Mesenchymal stem cell (in vitro differentiated cells and primary cell): ENCODE measurements at regions not wholly inside any gene's neighbourhood (a gene's known extent, or its start where the extent isn't known, plus 50 kb on each side); places are given as distances from the start of the nearest gene placed in this dataset.

Source experiments
- DNase-seq: peaks from one replicate; pipeline ENCODE4 v3.0.0-alpha.2; 2013
- H2AFZ ChIP-seq: one replicate; pipeline ENCODE4 v1.6.1; 2013; ENCODE audit warnings: low read depth, mild to moderate bottlenecking, control low read depth, inconsistent platforms, low read length, moderate library complexity
- H2AK5ac ChIP-seq: 2 replicates; pipeline ENCODE4 v1.6.1; 2013; ENCODE audit warnings: low read length, moderate library complexity, mild to moderate bottlenecking, inconsistent platforms; ENCODE audit not compliant: severe bottlenecking
- H2BK120ac ChIP-seq: one replicate; pipeline ENCODE4 v1.6.1; 2013; ENCODE audit warnings: low read depth, mild to moderate bottlenecking, inconsistent platforms, low read length, moderate library complexity
- H2BK12ac ChIP-seq, 2 experiments: one replicate each; pipeline ENCODE4 v1.6.1; 2013; ENCODE audit warnings: inconsistent platforms in 2 of 2, low read length in 2 of 2, mild to moderate bottlenecking in 2 of 2, moderate library complexity in 2 of 2, control low read depth in 1 of 2
- H2BK15ac ChIP-seq: one replicate; pipeline ENCODE4 v1.6.1; 2013; ENCODE audit warnings: mild to moderate bottlenecking, low read depth, inconsistent platforms; ENCODE audit not compliant: poor library complexity, severe bottlenecking
- H2BK5ac ChIP-seq: 2 replicates; pipeline ENCODE4 v1.6.1; 2013; ENCODE audit warnings: low read depth, mild to moderate bottlenecking, low read length, control low read depth, inconsistent platforms; ENCODE audit not compliant: poor library complexity, severe bottlenecking
- H3K14ac ChIP-seq, 2 experiments: one replicate each; pipeline ENCODE4 v1.6.1; 2013; ENCODE audit warnings: inconsistent platforms in 2 of 2, low read length in 2 of 2, control low read depth in 1 of 2, mild to moderate bottlenecking in 1 of 2, moderate library complexity in 1 of 2
- H3K18ac ChIP-seq, 2 experiments: one replicate each; pipeline ENCODE4 v1.6.1; 2013; ENCODE audit warnings: inconsistent platforms in 2 of 2, low read length in 2 of 2, control low read depth in 1 of 2, low read depth in 1 of 2, mild to moderate bottlenecking in 1 of 2
- H3K23ac ChIP-seq, 2 experiments: one replicate each; pipeline ENCODE4 v1.6.1; 2013; ENCODE audit warnings: inconsistent platforms in 2 of 2, low read length in 2 of 2, mild to moderate bottlenecking in 2 of 2, moderate library complexity in 2 of 2, control low read depth in 1 of 2
- H3K27ac ChIP-seq: 2 replicates; pipeline ENCODE4 v1.5.1; 2013; ENCODE audit warnings: mild to moderate bottlenecking, moderate library complexity, low read length, control low read depth, inconsistent platforms; ENCODE audit not compliant: poor library complexity, severe bottlenecking
- H3K27me3 ChIP-seq, 2 experiments: 2 replicates each; pipeline versions ENCODE4 v1.6.1 to v1.7.0; 2013; ENCODE audit warnings: low read length in 2 of 2, mild to moderate bottlenecking in 2 of 2, moderate library complexity in 2 of 2, control low read depth in 1 of 2, inconsistent platforms in 1 of 2; ENCODE audit not compliant: control insufficient read depth in 1 of 2, insufficient read depth in 1 of 2
- H3K36me3 ChIP-seq, 2 experiments: 2 replicates each; pipeline versions ENCODE4 v1.6.1 to v1.7.0; 2013; ENCODE audit warnings: low read length in 2 of 2, control low read depth in 1 of 2, inconsistent platforms in 1 of 2, low read depth in 1 of 2, mild to moderate bottlenecking in 1 of 2; ENCODE audit not compliant: insufficient read depth in 2 of 2, control insufficient read depth in 1 of 2
- H3K4ac ChIP-seq, 2 experiments: one replicate each; pipeline ENCODE4 v1.6.1; 2013; ENCODE audit warnings: inconsistent platforms in 2 of 2, low read length in 2 of 2, mild to moderate bottlenecking in 2 of 2, moderate library complexity in 2 of 2, control low read depth in 1 of 2, low read depth in 1 of 2
- H3K4me1 ChIP-seq: 2 replicates; pipeline ENCODE4 v1.6.1; 2013; ENCODE audit warnings: low read depth, low read length, control low read depth; ENCODE audit not compliant: control insufficient read depth, insufficient read depth
- H3K4me2 ChIP-seq: 2 replicates; pipeline ENCODE4 v1.6.1; 2013; ENCODE audit warnings: low read length, mild to moderate bottlenecking, inconsistent platforms; ENCODE audit not compliant: poor library complexity, severe bottlenecking
- H3K4me3 ChIP-seq, 2 experiments: 2 replicates each; pipeline versions ENCODE4 v1.5.1 to v1.7.0; 2013; ENCODE audit warnings: low read length in 2 of 2, mild to moderate bottlenecking in 2 of 2, control low read depth in 1 of 2, low read depth in 1 of 2; ENCODE audit not compliant: insufficient read depth in 1 of 2
- H3K79me1 ChIP-seq: replicated peaks from 2 replicates; pipeline ENCODE4 v1.6.1; 2013; ENCODE audit warnings: mild to moderate bottlenecking, control low read depth, low read length, inconsistent platforms; ENCODE audit not compliant: poor library complexity, severe bottlenecking
- H3K9ac ChIP-seq: 2 replicates; pipeline ENCODE4 v1.7.0; 2013; ENCODE audit warnings: mild to moderate bottlenecking, low read length, moderate library complexity
- H3K9me3 ChIP-seq: 2 replicates; pipeline ENCODE4 v1.7.0; 2013; ENCODE audit warnings: mild to moderate bottlenecking, low read length; ENCODE audit not compliant: control insufficient read depth
- H4K8ac ChIP-seq: one replicate; pipeline ENCODE4 v1.6.1; 2013; ENCODE audit warnings: inconsistent platforms, mild to moderate bottlenecking, low read length, moderate library complexity
- H4K91ac ChIP-seq: one replicate; pipeline ENCODE4 v1.6.1; 2013; ENCODE audit warnings: mild to moderate bottlenecking, low read length, inconsistent platforms
- WGBS: methylation state at CpG from one replicate; pipeline ENCODE4 v1.1.7; 2013; ENCODE audit warnings: mixed read lengths; 5-methylcytosine and 5-hydroxymethylcytosine counted together

DNA sequence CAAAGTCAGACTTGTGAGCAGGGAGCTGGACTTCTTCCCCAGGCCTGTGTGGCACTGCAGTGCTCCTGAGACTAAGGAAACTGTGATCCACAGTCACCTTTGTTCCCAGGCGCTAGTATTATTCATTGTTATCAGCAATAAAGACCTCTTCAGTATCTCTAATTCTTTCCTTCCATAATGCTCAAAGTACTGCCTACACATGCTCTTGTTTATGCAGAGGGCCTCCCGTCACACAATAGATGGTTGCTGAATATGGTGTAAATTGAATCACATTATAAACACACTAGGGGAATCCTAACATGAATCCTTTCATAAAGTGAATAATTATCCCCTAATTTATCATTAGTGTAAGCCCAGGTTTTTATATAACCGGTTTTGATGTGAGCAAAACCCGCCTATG is 493.3 kb downstream of the BUD13 start:
- peaks cover 12 to 35% of the 10 kb centered on the region in 2 experiments for H3K27me3 ChIP-seq
- no peak overlapping the region for H3K27ac ChIP-seq
- no peak overlapping the region for H3K4ac ChIP-seq
- H3K79me1 ChIP-seq: no peaks in the 10 kb centered on the region
- H2BK15ac ChIP-seq: no peak overlapping the region
- H2AK5ac ChIP-seq: no peak overlapping the region
- no peak overlapping the region for H2BK5ac ChIP-seq
- WGBS: 96% methylated on average over 3 of the region's 4 CpGs
- no peak for DNase-seq
- no peak overlapping the region for H3K4me3 ChIP-seq
- H3K36me3 ChIP-seq: no peaks in the 10 kb centered on the region
- H4K8ac ChIP-seq: no peak overlapping the region
- H2AFZ ChIP-seq: no peak overlapping the region
- peaks cover 3% of the 10 kb centered on the region for H3K4me1 ChIP-seq
- no peaks in the 10 kb centered on the region for H3K9me3 ChIP-seq
- no peak overlapping the region for H3K14ac ChIP-seq
- H3K18ac ChIP-seq: no peak overlapping the region
- no peak overlapping the region for H2BK12ac ChIP-seq
- no peak overlapping the region for H3K23ac ChIP-seq
- H2BK120ac ChIP-seq: no peak overlapping the region
- H3K4me2 ChIP-seq: no peak overlapping the region
- H4K91ac ChIP-seq: no peak overlapping the region
- no peak overlapping the region for H3K9ac ChIP-seq

DNA sequence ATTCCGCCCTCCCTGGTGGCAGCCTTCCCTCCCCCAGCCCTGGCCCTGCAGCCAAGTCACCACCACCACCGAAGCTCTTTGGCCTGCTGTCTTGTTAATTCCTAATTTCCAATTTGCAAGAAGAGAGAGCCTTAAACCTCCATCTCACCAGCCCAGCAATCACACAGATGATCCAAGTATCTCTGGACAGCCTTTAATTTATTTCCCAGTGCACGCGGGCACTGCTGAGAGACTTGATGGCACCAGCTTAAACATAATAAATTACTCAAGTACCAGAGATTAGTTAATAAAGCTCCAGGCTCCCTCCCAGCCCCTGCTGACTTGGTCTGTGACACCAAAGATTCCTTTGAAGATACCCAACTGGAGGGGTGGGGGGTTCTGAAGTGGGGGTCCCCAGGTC is 494.7 kb downstream of the BUD13 start:
- no peak for DNase-seq
- H2BK120ac ChIP-seq: no peak overlapping the region

DNA sequence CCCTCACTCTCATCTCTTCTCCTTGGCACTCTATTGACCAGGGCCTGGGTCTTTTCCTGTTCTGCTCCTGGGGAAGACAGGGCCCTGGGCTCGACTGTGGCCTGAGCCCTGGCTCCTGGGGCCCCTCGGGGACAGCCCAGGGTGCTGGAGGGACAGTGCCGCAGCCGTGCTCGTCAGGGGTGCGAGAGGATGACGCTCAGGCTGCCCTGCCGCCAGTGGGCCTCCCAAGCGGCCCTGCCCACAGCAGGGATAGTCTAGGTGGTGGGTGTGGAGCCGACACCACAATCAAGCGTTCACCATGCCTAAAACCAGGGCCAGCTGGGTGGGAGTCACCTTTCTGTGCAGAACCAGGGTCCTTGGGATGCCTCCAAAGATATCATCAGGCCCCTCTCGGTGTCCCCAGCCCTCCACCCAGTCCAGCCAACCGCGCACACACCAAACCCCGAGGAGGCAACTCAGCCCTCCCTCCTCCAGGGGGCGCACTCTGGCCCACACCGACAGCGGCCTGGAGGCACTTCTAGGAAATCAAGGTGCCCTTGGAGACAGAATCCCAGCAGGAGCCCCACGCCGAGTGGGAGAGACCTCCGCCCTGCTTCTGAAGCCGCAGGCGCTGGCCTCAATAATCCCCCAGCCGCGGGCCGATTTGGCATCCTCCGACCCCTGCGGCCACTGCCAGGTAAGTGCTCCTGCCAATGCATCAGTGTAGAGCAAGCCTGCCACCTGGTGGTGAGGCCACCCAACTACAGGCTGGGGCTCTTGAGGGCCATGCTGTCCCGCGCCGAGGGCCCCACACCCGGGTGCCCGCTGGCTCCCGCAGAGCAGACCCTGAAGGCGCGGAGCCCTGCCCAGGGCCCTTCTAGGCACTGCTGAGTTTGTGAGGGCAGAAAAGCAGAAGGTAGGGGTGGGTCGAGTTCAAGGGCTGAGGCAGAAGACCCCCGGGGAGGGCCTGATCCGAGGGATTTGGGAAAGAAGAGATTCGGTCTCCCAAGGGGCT is 496.4 kb downstream of the BUD13 start:
- H3K23ac ChIP-seq: no peak overlapping the region
- H2AK5ac ChIP-seq: no peak overlapping the region
- H3K4me3 ChIP-seq: no peak overlapping the region
- H3K4me1 ChIP-seq: peaks cover 3% of the 10 kb centered on the region
- H3K27ac ChIP-seq: no peak overlapping the region
- no peak overlapping the region for H3K9ac ChIP-seq
- no peak overlapping the region for H4K91ac ChIP-seq
- no peaks in the 10 kb centered on the region for H3K9me3 ChIP-seq
- no peaks in the 10 kb centered on the region for H3K79me1 ChIP-seq
- no peak overlapping the region for H4K8ac ChIP-seq
- peak overlapping the region; percentile 40 for H3K4me2 ChIP-seq
- H2BK15ac ChIP-seq: no peak overlapping the region
- no peak overlapping the region for H3K14ac ChIP-seq
- H2BK5ac ChIP-seq: no peak overlapping the region
- H3K18ac ChIP-seq: no peak overlapping the region
- peak; percentile 34 for DNase-seq
- H2BK120ac ChIP-seq: no peak overlapping the region
- no peak overlapping the region for H2BK12ac ChIP-seq
- H3K4ac ChIP-seq: no peak overlapping the region
- H3K36me3 ChIP-seq: no peaks in the 10 kb centered on the region
- 32% methylated on average over 36 of the region's 40 CpGs for WGBS
- peaks cover 23 to 61% of the 10 kb centered on the region in 2 experiments for H3K27me3 ChIP-seq
- no peak overlapping the region for H2AFZ ChIP-seq

More for the DNA sequence above, 494.7 kb downstream of the BUD13 start:
- Histone ChIP-seq H3K36me3 (no peaks in the 10 kb centered on the region), H3K18ac (no peak overlapping the region), H4K8ac (no peak overlapping the region), H3K9me3 (no peaks in the 10 kb centered on the region), H2BK5ac (no peak overlapping the region), H2AK5ac (no peak overlapping the region), H2BK12ac (no peak overlapping the region), H4K91ac (no peak overlapping the region), H2AFZ (no peak overlapping the region), H3K79me1 (no peaks in the 10 kb centered on the region), H2BK15ac (no peak overlapping the region), H3K14ac (no peak overlapping the region), H3K4me1 (peaks cover 3% of the 10 kb centered on the region), H3K27me3 (peaks cover 18 to 44% of the 10 kb centered on the region in 2 experiments), H3K23ac (no peak overlapping the region), H3K9ac (no peak overlapping the region), H3K27ac (no peak overlapping the region), H3K4me2 (no peak overlapping the region), H3K4ac (no peak overlapping the region), H3K4me3 (no peak overlapping the region)
- 79% methylated on average over 4 of the region's 4 CpGs for WGBS

DNA sequence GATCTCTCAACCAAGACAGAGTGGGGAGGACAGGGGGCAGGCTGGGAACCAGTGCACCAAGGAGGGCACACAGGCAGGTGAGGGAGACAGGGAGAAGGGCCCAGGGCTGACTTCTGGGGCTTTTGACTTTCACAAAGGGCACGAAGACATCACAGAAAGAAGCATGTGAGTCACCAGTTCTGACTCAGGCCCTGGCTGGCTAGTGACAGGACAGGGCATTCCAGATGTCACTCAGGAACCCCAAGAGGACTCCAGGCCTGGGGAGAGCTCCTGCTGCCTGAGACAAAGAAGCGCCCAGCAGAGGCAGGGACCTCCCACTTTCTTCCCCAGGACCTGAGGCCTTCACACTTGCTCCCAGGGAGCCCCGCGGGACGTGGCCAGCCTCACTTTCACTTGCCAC is 497.2 kb downstream of the BUD13 start:
- H3K9me3 ChIP-seq: no peaks in the 10 kb centered on the region
- H3K79me1 ChIP-seq: no peaks in the 10 kb centered on the region
- H3K4me3 ChIP-seq: no peak overlapping the region
- no peak overlapping the region for H3K27ac ChIP-seq
- peaks cover 23 to 64% of the 10 kb centered on the region in 2 experiments for H3K27me3 ChIP-seq
- H4K8ac ChIP-seq: no peak overlapping the region
- no peak overlapping the region for H3K14ac ChIP-seq
- WGBS: 69% methylated on average over 5 of the region's 5 CpGs
- no peak overlapping the region for H3K18ac ChIP-seq
- H2BK5ac ChIP-seq: no peak overlapping the region
- no peak overlapping the region for H3K4me2 ChIP-seq
- no peak overlapping the region for H2BK12ac ChIP-seq
- H3K9ac ChIP-seq: no peak overlapping the region
- H3K23ac ChIP-seq: no peak overlapping the region
- H3K36me3 ChIP-seq: no peaks in the 10 kb centered on the region
- no peak overlapping the region for H2BK120ac ChIP-seq
- H3K4me1 ChIP-seq: peaks cover 3% of the 10 kb centered on the region
- H2AFZ ChIP-seq: no peak overlapping the region
- H4K91ac ChIP-seq: no peak overlapping the region
- H2AK5ac ChIP-seq: no peak overlapping the region
- no peak overlapping the region for H3K4ac ChIP-seq
- DNase-seq: peak; percentile 1
- no peak overlapping the region for H2BK15ac ChIP-seq
